DOHH2 (cell line): ENCODE measurements at regions not wholly inside any gene's neighbourhood (a gene's known extent, or its start where the extent isn't known, plus 50 kb on each side); places are given as distances from the start of the nearest gene placed in this dataset.

Experiments used
- H3F3A ChIP-seq: fragments of 200-600 bp; sonication (generic), shearing (Covaris generic); 2 replicates; pipeline ENCODE4 v1.6.0; 2016; ENCODE audit warnings: antibody characterized with exemption, mild to moderate bottlenecking; ENCODE audit not compliant: control insufficient read depth, insufficient read depth
- H3K27ac ChIP-seq: fragments of 200-600 bp; sonication (generic); 2 replicates; pipeline ENCODE4 v1.5.1; 2014; ENCODE audit warnings: low read depth, mild to moderate bottlenecking, low read length, moderate library complexity
- H3K27me3 ChIP-seq: fragments of 200-600 bp; sonication (generic); 2 replicates; pipeline ENCODE4 v1.6.1; 2014; ENCODE audit warnings: mild to moderate bottlenecking, low read length, mixed read lengths; ENCODE audit not compliant: control insufficient read depth
- H3K36me3 ChIP-seq: fragments of 200-600 bp; sonication (generic); 2 replicates; pipeline ENCODE4 v1.6.1; 2014; ENCODE audit warnings: mild to moderate bottlenecking, low read length, moderate library complexity, mixed read lengths; ENCODE audit not compliant: control insufficient read depth
- H3K4me1 ChIP-seq: fragments of 200-600 bp; sonication (generic); 2 replicates; pipeline ENCODE4 v1.6.1; 2014; ENCODE audit warnings: mild to moderate bottlenecking, low read length, mixed read lengths; ENCODE audit not compliant: control insufficient read depth
- H3K4me2 ChIP-seq: fragments of 200-600 bp; sonication (generic); 2 replicates; pipeline ENCODE4 v1.6.0; 2014; ENCODE audit warnings: mild to moderate bottlenecking, low read length, moderate library complexity
- H3K4me3 ChIP-seq: fragments of 200-600 bp; sonication (generic); 2 replicates; pipeline ENCODE4 v1.5.1; 2014; ENCODE audit warnings: mild to moderate bottlenecking, low read length, mixed read lengths
- H3K79me2 ChIP-seq: fragments of 200-600 bp; sonication (generic); 2 replicates; pipeline ENCODE4 v1.6.1; 2014; ENCODE audit warnings: mild to moderate bottlenecking, low read length, mixed read lengths; ENCODE audit not compliant: control insufficient read depth
- H3K9me2 ChIP-seq: fragments of 200-600 bp; sonication (generic); replicated peaks from 2 replicates; pipeline ENCODE4 v1.6.1; 2014; ENCODE audit warnings: mild to moderate bottlenecking, low read length, mixed read lengths; ENCODE audit not compliant: control insufficient read depth
- H3K9me3 ChIP-seq: fragments of 200-600 bp; sonication (generic); 2 replicates; pipeline ENCODE4 v1.6.1; 2014; ENCODE audit warnings: antibody characterized with exemption, low read length, mixed read lengths; ENCODE audit not compliant: control insufficient read depth, insufficient read depth
- H4K20me1 ChIP-seq: fragments of 200-600 bp; sonication (generic); 2 replicates; pipeline ENCODE4 v1.6.0; 2014; ENCODE audit warnings: low read depth, mild to moderate bottlenecking, antibody characterized with exemption, low read length, moderate library complexity; ENCODE audit not compliant: control insufficient read depth, insufficient read depth
- EZH2phosphoT487 ChIP-seq: fragments of 200-600 bp; sonication (generic); IDR thresholded peaks from 2 replicates; pipeline ENCODE4 v1.6.1; 2017; ENCODE audit warnings: borderline replicate concordance, mild to moderate bottlenecking, antibody characterized with exemption, low read length, moderate library complexity, mixed read lengths
- TF ChIP-seq, protein P1 (sequence below): fragments of 200-600 bp; sonication (generic); IDR thresholded peaks from one replicate; pipeline ENCODE4 v1.5.1; 2014; ENCODE audit warnings: antibody characterized with exemption, mild to moderate bottlenecking, low read depth, low read length; ENCODE audit not compliant: poor library complexity, severe bottlenecking

- H3K36me3 ChIP-seq, result no peaks in the 10 kb centered on the region
- no peaks in the 10 kb centered on the region for H3K79me2 ChIP-seq
- H3K27ac ChIP-seq, result no peak overlapping the region
- no peaks in the 10 kb centered on the region for H3K9me2 ChIP-seq
- TF ChIP-seq EZH2phosphoT487, result no peak
- TF ChIP-seq, protein P1, sequence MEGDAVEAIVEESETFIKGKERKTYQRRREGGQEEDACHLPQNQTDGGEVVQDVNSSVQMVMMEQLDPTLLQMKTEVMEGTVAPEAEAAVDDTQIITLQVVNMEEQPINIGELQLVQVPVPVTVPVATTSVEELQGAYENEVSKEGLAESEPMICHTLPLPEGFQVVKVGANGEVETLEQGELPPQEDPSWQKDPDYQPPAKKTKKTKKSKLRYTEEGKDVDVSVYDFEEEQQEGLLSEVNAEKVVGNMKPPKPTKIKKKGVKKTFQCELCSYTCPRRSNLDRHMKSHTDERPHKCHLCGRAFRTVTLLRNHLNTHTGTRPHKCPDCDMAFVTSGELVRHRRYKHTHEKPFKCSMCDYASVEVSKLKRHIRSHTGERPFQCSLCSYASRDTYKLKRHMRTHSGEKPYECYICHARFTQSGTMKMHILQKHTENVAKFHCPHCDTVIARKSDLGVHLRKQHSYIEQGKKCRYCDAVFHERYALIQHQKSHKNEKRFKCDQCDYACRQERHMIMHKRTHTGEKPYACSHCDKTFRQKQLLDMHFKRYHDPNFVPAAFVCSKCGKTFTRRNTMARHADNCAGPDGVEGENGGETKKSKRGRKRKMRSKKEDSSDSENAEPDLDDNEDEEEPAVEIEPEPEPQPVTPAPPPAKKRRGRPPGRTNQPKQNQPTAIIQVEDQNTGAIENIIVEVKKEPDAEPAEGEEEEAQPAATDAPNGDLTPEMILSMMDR, result no peak
- H3K9me3 ChIP-seq, result peaks cover 10% of the 10 kb centered on the region; the same call in 1 of the 2 replicates
- no peaks in the 10 kb centered on the region for H3K4me1 ChIP-seq
- H3K4me3 ChIP-seq, result no peak overlapping the region
- H3K27me3 ChIP-seq, result no peaks in the 10 kb centered on the region
- no peaks in the 10 kb centered on the region for H4K20me1 ChIP-seq
- H3F3A ChIP-seq, result no peaks in the 10 kb centered on the region
- H3K4me2 ChIP-seq, result no peak overlapping the region
Measured at GRCh38 chr5:164799391-164799790, 1294.0 kb downstream of the MAT2B start.

DNA sequence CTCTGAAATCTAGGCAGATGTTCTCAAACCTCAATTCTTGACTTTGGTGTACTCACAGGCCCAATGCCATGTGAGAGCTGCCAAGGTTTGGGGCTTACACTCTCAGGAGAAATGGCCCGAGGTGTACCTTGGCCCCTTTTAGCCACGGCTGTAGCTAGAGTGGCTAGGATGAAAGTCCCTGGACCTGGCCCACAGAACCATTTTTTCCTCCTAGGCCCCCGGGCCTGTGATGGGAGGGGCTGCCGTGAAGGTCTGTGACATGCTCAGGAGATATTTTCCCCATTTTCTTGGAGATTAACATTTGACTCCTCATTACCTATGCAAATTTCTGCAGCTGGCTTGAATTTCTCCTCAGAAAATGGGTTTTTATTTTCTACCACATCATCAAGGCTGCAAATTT lies 1296.5 kb downstream of the MAT2B start:
- peaks cover 10% of the 10 kb centered on the region; the same call in 1 of the 2 replicates for H3K9me3 ChIP-seq
- H3K27ac ChIP-seq, result no peak overlapping the region

DNA sequence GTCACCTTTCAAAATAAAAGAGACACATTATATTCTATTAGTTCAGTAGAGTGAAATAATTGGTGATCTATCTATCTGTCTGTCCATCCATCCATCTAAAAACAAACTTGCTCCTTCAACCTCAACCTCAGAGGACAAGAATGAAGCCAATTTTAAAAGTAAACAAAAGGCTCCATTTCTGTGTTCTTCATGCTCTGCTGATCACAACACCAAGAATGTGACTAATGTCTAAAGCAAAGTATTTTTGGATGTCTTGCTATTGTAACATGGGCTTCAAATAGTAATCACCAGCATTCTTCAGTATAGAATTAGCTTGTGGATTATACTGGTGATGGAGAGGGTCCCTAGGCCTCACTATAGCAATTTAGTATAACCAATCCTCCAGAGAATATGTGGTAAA lies 1304.4 kb downstream of the MAT2B start:
- H3K4me2 ChIP-seq, result no peak overlapping the region
- H3K9me2 ChIP-seq, result no peaks in the 10 kb centered on the region
- no peak for TF ChIP-seq EZH2phosphoT487
- TF ChIP-seq, protein P1, result no peak
- no peak overlapping the region for H3K27ac ChIP-seq
- H3K4me3 ChIP-seq, result no peak overlapping the region
- H3F3A ChIP-seq, result no peaks in the 10 kb centered on the region
- no peaks in the 10 kb centered on the region for H3K27me3 ChIP-seq
- no peaks in the 10 kb centered on the region for H3K79me2 ChIP-seq
- H3K4me1 ChIP-seq, result no peaks in the 10 kb centered on the region
- no peaks in the 10 kb centered on the region for H3K9me3 ChIP-seq
- H3K36me3 ChIP-seq, result no peaks in the 10 kb centered on the region
- H4K20me1 ChIP-seq, result no peaks in the 10 kb centered on the region

More for the DNA sequence above, 1296.5 kb downstream of the MAT2B start:
- Histone ChIP-seq H3K9me2 (no peaks in the 10 kb centered on the region), H3K4me2 (no peak overlapping the region), H3K79me2 (no peaks in the 10 kb centered on the region), H3F3A (no peaks in the 10 kb centered on the region), H3K36me3 (no peaks in the 10 kb centered on the region), H3K27me3 (no peaks in the 10 kb centered on the region), H3K4me3 (no peak overlapping the region), H3K4me1 (no peaks in the 10 kb centered on the region), H4K20me1 (no peaks in the 10 kb centered on the region)
- no peak for TF ChIP-seq EZH2phosphoT487
- TF ChIP-seq, protein P1, result no peak

GRCh38 chr5:164818445-164818844 lies 1313.0 kb downstream of the MAT2B start:
- no peak for TF ChIP-seq EZH2phosphoT487
- TF ChIP-seq, protein P1, result no peak
- no peaks in the 10 kb centered on the region for H3K9me2 ChIP-seq
- H3F3A ChIP-seq, result no peaks in the 10 kb centered on the region
- no peaks in the 10 kb centered on the region for H3K9me3 ChIP-seq
- H3K4me3 ChIP-seq, result no peak overlapping the region
- H3K36me3 ChIP-seq, result no peaks in the 10 kb centered on the region
- no peaks in the 10 kb centered on the region for H3K4me1 ChIP-seq
- H3K27ac ChIP-seq, result no peak overlapping the region
- H3K4me2 ChIP-seq, result no peak overlapping the region
- no peaks in the 10 kb centered on the region for H4K20me1 ChIP-seq
- no peaks in the 10 kb centered on the region for H3K27me3 ChIP-seq
- no peaks in the 10 kb centered on the region for H3K79me2 ChIP-seq
